Activated CD8-positive, alpha-beta memory T cell treated with anti-CD3 and anti-CD28 coated beads for 36 hours (primary cell): ENCODE measurements at regions not wholly inside any gene's neighbourhood (a gene's known extent, or its start where the extent isn't known, plus 50 kb on each side); places are given as distances from the start of the nearest gene placed in this dataset.

Experiments
- CTCF ChIA-PET: fragments of 350-600 bp; sonication (Branson Sonifier 250); formaldehyde crosslinking; loops from one replicate; lab custom pipeline; 2021; ENCODE audit warnings: antibody characterized with exemption; lab: Charles Lee
- POLR2A ChIA-PET: fragments of 350-600 bp; sonication (Branson Sonifier 250); formaldehyde crosslinking; loops from one replicate; lab custom pipeline; 2021; ENCODE audit warnings: antibody characterized with exemption; lab: Charles Lee

DNA sequence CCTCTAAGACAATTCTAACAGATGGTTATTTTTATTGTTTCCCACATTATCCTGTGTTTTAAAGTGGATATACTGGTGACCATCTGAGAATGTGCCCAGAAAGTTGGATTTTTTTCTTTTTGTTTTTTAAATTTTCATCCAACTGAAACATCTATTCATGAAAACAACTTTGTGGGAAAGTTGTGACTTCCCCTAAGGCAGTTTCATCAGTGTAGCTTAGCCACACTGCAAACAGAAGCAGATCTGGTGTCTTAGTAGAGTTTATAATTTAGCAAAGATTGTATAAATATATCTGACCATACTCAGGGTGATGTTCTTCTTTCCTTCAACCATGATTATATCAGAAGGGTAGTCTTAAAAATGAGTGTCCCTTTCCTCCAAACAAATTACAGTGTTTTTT lies 1241.3 kb downstream of the MAT2B start:
- ChIA-PET POLR2A (no interaction called here), CTCF (no interaction called here)

DNA sequence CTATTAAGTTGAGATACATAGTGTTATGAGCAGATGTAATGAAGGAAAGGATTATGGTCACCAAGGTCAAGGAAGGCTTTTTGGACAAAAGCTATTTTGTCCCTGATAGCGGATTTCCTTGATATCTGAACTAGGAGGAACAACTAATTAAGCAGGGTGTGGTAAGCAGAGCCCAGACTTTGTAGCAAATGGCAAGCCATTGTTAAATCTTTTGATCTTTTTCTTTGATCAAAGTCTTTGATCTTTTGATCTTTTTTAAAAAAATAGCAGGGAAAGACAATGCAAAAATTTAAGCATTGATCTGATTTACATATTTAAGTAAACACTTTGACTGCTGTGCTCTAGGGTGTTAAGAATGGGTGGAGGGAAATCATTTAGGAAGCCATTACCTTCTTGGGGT lies 1242.0 kb downstream of the MAT2B start:
- ChIA-PET CTCF (no interaction called here), POLR2A (no interaction called here)

DNA sequence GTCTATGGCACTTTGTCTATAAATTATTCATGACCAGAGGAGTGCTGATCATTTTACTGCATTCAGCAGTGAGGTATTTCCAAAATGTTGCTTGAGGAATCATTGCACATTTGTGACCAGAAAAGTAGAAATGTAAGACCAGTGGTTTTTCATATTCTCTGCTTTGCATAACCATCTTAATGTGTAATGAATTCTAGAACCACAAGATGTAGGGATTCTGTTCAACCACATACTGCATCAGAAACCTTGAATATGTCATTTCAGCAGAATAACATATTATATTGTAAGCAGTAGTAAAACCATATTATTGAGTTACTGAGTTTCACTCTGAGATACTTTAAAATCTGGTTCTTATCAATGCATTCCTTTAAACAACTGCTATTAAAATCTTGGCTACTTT lies 1243.4 kb downstream of the MAT2B start:
- ChIA-PET CTCF (no interaction called here), POLR2A (no interaction called here)

DNA sequence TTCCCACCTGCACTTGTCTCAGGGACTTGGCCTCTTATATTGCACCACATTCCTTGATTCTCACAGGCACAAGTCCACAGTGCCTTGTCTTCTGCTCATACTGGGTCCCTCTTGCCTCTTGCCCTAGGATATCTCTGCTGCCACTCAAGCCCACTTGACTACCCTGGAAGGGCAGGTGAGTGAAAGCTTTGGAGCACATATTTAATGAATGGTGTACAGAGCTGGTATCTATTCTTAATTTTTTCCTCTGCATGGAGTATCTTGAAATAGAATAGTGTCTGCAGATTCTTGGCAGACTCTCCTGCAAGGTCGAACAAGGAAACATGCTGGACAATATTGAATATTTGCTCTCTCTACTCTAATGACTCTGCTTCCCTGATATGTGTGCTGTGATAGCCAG lies 1248.0 kb downstream of the MAT2B start:
- POLR2A ChIA-PET: no interaction called here
- CTCF ChIA-PET: no interaction called here

DNA sequence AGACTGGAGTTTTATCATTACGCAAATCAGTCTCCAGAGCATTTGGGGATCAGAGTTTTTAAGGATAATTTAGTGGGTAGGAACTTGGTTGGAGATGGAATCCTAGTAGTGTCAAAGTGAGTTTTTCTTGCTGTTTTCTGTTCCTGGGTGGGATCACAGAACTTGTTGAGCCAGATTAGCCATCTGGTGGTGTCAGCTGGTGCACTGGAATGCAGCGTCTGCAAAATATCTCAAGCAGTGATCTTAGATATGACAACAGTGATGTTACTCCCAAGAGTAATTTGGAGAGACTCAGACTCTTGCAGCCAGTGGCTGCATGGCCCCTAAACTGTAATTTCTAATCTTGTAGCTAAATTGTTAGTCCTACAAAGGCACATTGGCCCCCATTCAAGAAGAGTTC lies 1257.8 kb downstream of the MAT2B start:
- CTCF ChIA-PET: no interaction called here
- POLR2A ChIA-PET: no interaction called here

DNA sequence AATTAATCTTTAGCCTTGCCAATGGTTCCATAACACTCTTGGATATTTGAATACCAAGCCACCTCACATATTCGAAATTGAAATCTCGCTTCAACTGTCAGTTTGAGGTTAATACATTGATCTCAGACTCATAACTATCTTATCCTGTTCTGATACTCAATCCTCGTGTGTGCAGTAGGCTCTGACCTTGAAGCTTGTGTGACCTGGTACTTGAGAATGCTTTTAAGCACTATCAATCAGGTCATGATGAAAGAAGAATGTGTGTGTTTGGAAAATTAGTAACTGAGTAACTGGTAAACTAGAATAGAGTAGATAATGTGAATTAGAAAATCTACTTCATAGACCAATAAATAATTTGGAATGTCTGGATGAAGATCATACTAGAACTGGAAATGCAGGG lies 1266.7 kb downstream of the MAT2B start:
- POLR2A ChIA-PET: no interaction called here
- CTCF ChIA-PET: no interaction called here

DNA sequence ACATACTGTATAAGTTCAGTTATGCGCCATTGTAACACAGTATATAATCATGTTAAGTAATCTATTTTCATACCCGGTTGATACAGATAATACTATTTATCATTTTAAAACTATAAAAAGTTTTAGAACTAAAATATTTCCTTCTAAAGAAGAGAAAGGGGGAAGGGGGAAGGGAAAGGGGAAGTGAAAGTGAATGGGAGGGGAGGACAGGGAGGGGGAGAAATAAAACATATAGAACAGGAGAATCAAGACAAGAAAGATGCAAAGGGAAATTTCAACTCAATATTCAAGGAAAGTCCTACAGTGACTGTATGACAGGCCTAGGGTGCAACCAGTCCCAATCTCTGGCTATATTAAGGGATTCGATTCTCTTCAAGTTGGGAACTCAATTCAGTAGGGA lies 1278.8 kb downstream of the MAT2B start:
- ChIA-PET CTCF (no interaction called here), POLR2A (no interaction called here)

DNA sequence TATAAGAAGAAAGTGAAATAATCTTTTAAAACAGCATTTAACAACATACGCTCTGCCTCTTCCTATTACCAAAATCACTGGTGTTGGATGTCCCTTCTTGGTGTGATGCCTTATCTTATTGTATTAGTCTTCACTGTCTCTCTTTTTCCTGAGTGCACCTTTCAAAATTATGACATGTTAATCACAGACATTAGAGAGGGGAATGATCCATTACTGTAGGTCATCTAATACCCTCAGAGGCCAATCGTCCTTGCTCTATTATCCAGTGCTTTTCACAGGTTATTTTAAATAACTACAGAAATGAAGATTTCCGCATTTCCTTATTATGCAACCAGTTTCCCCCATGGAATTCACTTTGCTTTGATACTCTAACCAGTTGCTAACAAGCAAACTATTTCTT lies 1292.7 kb downstream of the MAT2B start:
- CTCF ChIA-PET: no interaction called here
- POLR2A ChIA-PET: no interaction called here

DNA sequence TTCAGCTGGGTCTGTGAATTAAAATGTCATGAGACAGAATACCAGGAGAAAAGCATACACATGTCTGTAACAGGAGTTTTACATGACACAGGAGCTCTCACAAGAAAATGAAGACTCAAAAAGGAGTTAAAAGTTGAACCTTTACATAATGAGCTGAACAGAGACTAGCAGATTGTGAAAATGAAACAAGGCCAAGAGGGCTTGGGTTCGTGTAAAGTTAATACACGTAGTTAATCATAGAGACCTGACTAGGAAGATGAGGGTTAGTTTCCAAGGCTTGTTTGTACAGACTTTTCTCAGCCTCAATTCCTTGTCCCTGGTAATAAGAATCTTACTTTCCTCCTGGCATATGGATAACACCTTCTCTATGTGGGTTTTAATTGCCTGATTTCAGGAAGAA lies 1294.0 kb downstream of the MAT2B start:
- ChIA-PET POLR2A (no interaction called here), CTCF (no interaction called here)

DNA sequence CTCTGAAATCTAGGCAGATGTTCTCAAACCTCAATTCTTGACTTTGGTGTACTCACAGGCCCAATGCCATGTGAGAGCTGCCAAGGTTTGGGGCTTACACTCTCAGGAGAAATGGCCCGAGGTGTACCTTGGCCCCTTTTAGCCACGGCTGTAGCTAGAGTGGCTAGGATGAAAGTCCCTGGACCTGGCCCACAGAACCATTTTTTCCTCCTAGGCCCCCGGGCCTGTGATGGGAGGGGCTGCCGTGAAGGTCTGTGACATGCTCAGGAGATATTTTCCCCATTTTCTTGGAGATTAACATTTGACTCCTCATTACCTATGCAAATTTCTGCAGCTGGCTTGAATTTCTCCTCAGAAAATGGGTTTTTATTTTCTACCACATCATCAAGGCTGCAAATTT lies 1296.5 kb downstream of the MAT2B start:
- POLR2A ChIA-PET: no interaction called here
- CTCF ChIA-PET: no interaction called here

DNA sequence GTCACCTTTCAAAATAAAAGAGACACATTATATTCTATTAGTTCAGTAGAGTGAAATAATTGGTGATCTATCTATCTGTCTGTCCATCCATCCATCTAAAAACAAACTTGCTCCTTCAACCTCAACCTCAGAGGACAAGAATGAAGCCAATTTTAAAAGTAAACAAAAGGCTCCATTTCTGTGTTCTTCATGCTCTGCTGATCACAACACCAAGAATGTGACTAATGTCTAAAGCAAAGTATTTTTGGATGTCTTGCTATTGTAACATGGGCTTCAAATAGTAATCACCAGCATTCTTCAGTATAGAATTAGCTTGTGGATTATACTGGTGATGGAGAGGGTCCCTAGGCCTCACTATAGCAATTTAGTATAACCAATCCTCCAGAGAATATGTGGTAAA lies 1304.4 kb downstream of the MAT2B start:
- CTCF ChIA-PET: no interaction called here

DNA sequence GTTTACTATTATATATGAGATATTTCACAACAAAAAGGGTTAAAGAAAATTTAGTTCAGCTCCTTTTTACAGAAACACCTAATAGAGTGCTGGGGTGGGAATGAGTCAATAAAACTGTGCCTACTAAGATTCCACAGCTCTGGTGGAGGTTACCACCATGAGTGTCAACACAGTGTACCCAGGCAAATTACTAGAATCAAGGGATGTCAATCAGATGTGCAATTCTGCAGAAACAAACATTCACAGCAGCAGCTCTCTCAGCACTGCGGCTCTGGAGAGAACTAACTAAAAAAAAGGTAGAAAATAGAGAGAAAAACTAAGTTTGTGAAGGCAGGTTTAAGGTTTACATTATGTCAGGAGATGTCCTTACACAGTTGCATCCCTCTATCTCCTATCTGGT lies 1313.0 kb downstream of the MAT2B start:
- ChIA-PET POLR2A (no interaction called here), CTCF (no interaction called here)

More for the DNA sequence above, 1304.4 kb downstream of the MAT2B start:
- POLR2A ChIA-PET: no interaction called here

DNA sequence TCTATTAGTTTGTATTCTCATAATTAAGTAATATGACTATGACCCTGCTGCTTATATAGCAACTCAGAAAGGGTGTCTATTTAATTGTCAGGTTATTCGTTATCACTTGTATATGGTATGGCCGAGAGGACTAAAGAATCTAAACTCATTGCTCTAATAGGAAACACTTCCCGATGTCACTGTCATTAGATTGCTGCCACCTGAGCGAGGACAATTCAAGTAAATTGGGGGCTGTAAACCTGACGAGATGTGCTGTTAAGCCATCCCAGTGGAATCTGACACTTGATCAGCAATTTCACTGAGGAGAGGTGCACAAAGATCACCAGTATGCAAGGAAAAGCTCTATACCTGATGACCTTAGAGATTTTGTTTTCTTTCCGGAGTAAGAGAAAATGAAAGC lies 1319.3 kb downstream of the MAT2B start:
- CTCF ChIA-PET: no interaction called here
- POLR2A ChIA-PET: no interaction called here

DNA sequence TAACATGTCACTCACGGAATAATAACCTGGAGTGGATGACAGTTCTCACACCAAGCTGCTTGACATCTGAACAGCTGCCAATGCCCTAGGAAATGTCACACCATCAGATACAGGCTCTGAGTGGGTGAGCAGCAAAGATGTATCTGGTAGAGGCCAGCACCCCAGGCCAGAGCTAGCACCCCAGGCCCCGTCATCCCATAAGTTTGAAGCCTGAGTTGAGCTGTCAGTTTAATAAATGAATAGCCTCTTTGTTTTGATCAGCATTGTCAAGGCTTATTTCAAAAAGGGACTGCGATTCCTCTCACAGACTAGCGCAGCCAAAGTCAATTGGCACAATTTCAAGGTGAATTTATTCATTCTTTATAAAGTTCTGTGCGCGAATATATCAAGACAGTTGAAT lies 1327.1 kb downstream of the MAT2B start:
- ChIA-PET CTCF (no interaction called here), POLR2A (no interaction called here)

DNA sequence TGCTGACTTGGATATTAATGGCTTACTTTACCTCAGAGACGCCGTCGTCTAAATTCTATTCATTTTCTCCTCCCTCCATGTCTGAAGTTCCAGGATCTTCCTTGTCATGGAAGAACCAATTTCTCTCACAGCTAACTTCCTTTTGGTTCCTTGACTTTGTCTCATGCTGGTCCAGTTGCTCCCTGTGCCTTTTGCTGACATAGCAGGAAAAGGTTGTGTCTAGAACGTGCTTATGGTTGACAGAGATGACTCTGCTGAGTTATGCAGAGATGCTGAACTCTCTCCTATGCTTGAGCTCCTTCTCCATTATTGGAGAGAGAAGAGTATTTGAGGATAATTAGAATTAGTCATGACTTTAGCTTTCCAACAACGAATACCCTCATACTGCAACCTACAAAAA lies 1338.9 kb downstream of the MAT2B start:
- POLR2A ChIA-PET: no interaction called here
- CTCF ChIA-PET: no interaction called here

DNA sequence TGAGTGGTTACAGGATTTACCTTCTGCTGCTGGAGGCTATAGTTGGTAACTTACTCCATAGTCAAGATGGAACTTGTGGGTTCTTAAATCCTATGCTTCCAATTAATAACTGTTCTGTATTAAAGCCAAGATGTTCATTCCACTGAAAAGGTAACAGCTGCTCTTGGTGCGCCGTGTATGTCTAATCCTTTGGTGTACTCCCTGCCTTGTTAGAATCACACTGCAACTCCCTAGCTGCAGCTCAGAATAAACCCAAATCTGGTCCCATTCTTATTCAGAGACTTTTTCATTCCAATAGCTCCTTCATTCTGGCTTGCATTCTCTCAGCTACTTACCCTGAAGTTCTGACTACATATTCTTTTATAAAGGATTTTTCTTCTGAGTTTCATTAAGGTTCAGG lies 1355.5 kb downstream of the MAT2B start:
- CTCF ChIA-PET: no interaction called here

DNA sequence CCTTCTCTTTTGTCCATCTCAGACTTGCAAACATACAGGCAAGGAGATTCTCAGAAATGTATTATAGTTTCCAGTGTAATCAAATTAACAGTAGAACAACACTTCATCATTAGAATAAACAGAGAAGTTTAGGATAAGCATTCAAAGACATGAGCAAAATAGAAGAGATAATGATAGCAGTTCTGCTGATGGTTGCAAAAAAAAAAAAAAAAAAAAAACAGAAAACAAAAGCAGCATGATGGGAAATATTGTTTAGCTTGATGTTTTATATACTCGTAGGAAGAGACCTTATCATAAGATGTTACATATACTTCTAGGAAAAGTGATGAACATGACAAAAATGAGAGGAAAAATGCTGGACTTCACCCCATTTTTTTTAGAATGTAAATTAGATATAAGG lies 1356.2 kb downstream of the MAT2B start:
- ChIA-PET POLR2A (no interaction called here), CTCF (no interaction called here)

More for the DNA sequence above, 1355.5 kb downstream of the MAT2B start:
- POLR2A ChIA-PET: no interaction called here

DNA sequence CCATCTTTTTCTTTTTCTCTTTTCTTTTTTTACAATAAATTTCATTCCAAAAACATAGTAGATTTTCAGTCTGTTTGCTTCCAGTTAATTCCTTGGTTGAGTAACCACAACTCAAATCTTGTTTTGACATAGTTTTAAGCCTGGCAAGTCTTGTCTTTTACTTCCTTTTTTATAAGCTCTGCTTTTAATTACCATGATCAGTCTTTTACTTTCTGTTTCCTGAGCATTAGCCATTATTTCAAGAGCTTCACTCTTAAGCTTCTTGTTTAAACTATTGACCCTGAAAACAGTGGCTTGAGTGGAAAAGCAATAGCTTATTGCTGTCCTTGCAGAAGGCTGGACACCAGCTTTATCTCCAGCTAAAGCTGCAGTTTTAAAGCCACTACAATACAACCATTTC lies 1363.3 kb downstream of the MAT2B start:
- ChIA-PET CTCF (no interaction called here), POLR2A (no interaction called here)

DNA sequence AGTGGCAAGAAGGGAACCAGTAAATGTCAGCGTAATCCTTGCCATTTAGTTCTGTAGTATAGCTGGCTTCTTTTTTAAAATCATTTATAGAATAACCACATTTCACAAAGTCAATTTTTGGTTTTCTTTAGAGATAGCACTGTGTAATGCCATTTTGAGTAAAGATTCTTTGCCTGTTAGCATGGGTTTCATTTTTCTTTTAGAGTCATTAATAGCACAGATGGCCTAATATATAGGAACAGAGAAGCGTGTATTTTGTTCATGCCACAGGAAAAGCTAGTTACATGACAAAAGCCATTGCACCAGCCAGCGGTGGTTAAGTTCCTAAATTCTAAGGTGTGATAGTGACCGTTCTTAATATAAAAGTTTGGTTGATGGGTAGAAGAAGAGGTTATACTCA lies 1363.9 kb downstream of the MAT2B start:
- POLR2A ChIA-PET: no interaction called here
- CTCF ChIA-PET: no interaction called here

DNA sequence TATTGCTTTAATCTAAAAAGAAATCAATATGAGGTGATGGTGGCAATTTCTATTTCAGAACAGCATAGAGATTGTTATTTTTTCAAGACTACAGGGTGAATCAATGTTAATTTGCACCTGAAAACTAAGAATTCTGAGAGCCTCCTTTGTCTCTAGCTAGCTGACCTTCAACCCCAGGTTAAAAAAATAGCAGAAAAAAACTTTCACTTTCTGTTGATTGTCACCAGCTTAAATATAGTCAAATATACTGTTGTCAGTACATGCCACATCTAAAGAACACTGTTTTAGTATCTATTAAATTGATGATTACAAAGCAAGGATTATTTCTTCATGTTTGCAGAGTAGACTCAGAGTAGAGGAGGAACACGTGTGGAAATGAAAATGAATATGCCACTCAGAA lies 1371.4 kb downstream of the MAT2B start:
- CTCF ChIA-PET: no interaction called here
- POLR2A ChIA-PET: no interaction called here

DNA sequence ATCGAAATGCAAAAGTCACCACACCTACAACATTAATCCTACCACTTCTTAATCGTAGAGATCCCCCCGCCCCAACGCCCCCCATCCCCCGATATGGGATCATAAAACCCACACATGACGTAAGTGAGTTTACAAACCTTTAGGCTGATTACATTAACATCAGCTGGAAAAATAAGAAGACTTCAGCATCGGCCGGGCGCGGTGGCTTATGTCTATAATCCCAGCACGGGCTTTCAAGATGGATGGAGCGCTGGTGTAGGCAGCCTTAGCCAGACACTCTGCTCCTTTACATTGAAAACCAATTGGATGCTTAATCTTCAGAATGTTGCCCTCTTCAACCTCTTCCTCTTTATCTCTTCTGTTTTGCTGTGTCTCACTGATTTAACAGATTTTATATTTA lies 1376.0 kb downstream of the MAT2B start:
- POLR2A ChIA-PET: no interaction called here
- CTCF ChIA-PET: interaction anchor here (0.6 kb wide), 1 partner anchor 427 kb away, joined by 6 read pairs; no protein-coding TSS in a partner anchor

DNA sequence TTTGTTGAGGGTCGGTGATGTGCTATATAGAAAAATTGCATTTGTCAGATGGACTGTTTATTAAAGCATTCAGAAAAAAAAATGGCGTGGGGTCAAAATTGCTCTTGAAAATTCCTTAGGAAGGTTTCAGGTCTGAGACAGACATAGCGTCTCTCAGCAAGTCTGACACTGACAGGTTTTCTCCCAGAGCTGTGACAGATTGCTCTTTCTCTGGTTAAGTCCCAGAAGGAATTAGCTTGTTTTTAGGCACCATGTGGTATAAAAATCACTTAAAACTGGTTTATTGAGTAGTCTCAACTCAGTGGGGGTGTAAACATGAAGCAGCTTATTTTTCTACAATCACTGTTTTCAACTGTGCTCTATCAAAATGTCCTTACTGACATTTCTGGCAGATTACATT lies 1379.8 kb downstream of the MAT2B start:
- ChIA-PET CTCF (no interaction called here), POLR2A (no interaction called here)

DNA sequence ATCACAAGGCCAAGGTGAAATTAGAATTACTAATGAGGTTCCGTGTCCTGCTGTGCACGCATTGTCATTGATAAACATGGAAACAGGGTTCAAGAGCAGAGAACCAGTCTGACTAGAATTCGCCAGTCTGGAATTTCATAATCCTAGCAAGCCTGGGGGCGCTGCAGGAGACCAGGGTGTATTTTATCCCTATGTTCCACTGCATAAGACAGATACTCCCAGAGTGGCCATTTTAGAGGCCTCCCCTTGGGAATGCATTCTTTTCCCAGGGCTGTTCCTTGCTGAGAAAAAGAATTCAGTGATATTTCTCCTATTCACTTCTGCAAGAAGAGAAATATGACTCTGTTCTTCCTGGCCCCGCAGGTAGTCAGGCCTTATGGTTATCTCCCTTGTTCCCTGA lies 1387.7 kb downstream of the MAT2B start:
- ChIA-PET POLR2A (no interaction called here), CTCF (no interaction called here)
